HEK293T (cell line): ENCODE measurements at regions not wholly inside any gene's neighbourhood (a gene's known extent, or its start where the extent isn't known, plus 50 kb on each side); places are given as distances from the start of the nearest gene placed in this dataset.

Source experiments
- ARNT ChIP-seq: fragments of 450-650 bp; IDR thresholded peaks from 2 replicates; pipeline ENCODE4 v1.6.1; 2017; ENCODE audit warnings: mild to moderate bottlenecking
- BHLHE40 ChIP-seq: fragments of 450-650 bp; IDR thresholded peaks from 2 replicates; pipeline ENCODE4 v1.6.1; 2016; ENCODE audit warnings: mild to moderate bottlenecking, moderate library complexity, borderline replicate concordance
- FOXA1 ChIP-seq: fragments of 450-650 bp; IDR thresholded peaks from 2 replicates; pipeline ENCODE4 v1.6.1; 2016; ENCODE audit warnings: mild to moderate bottlenecking
- FOXK2 ChIP-seq: fragments of 450-650 bp; IDR thresholded peaks from 2 replicates; pipeline ENCODE4 v1.6.1; 2016; ENCODE audit warnings: mild to moderate bottlenecking
- FOXM1 ChIP-seq: fragments of 450-650 bp; IDR thresholded peaks from 2 replicates; pipeline ENCODE4 v1.6.1; 2017; ENCODE audit warnings: mild to moderate bottlenecking, borderline replicate concordance
- HDGF ChIP-seq: fragments of 450-650 bp; IDR thresholded peaks from 2 replicates; pipeline ENCODE4 v1.6.1; 2017; ENCODE audit warnings: antibody characterized with exemption, borderline replicate concordance
- L3MBTL2 ChIP-seq: fragments of 450-650 bp; conservative IDR thresholded peaks from 2 replicates; pipeline ENCODE4 v1.6.1; 2016; ENCODE audit warnings: mild to moderate bottlenecking
- SP1 ChIP-seq: fragments of 450-650 bp; IDR thresholded peaks from 2 replicates; pipeline ENCODE4 v1.6.1; 2017
- SUZ12 ChIP-seq: fragments of 450-650 bp; IDR thresholded peaks from 2 replicates; pipeline ENCODE4 v1.6.1; 2016; ENCODE audit warnings: mild to moderate bottlenecking
- TARDBP ChIP-seq: fragments of 450-650 bp; IDR thresholded peaks from 2 replicates; pipeline ENCODE4 v1.6.1; 2016
- TF ChIP-seq, protein P1 (sequence below): fragments of 450-650 bp; IDR thresholded peaks from 2 replicates; pipeline ENCODE4 v1.6.1; 2016

DNA sequence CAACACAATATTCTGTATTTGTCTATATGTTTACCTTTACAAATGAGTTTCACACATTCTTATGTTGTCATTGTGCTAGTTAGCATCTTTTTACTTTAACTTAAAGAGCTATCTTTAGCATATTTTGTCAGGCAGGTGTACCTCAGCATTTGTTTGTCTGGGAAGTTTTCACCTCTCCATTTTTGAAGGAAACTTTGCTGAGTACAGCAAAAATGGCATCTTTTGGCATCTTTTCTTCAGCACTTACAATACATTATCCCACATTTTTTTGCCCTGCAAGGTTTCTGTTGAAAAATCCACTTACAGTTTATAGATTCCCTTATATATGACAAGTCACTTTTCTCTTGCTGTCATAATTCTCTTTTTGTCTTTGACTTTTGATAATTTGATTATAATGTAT, 171.3 kb upstream of the XIRP2 start:
- TF ChIP-seq FOXK2 = no peak
- TF ChIP-seq SP1 = no peak
- no peak for TF ChIP-seq FOXA1
- no peak for TF ChIP-seq BHLHE40
- no peak for TF ChIP-seq SUZ12
- no peak for TF ChIP-seq FOXM1
- no peak for TF ChIP-seq L3MBTL2
- TF ChIP-seq ARNT = no peak
- no peak for TF ChIP-seq TARDBP
- TF ChIP-seq, protein P1, sequence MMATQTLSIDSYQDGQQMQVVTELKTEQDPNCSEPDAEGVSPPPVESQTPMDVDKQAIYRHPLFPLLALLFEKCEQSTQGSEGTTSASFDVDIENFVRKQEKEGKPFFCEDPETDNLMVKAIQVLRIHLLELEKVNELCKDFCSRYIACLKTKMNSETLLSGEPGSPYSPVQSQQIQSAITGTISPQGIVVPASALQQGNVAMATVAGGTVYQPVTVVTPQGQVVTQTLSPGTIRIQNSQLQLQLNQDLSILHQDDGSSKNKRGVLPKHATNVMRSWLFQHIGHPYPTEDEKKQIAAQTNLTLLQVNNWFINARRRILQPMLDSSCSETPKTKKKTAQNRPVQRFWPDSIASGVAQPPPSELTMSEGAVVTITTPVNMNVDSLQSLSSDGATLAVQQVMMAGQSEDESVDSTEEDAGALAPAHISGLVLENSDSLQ = no peak
- no peak for TF ChIP-seq HDGF
